OCI-LY3 (cell line): ENCODE measurements at regions not wholly inside any gene's neighbourhood (a gene's known extent, or its start where the extent isn't known, plus 50 kb on each side); places are given as distances from the start of the nearest gene placed in this dataset.

ENCODE experiments used
- H2AFZ ChIP-seq: fragments of 200-600, 300-600 bp; shearing (Covaris generic); 2 replicates; pipeline ENCODE4 v1.6.0; 2014; ENCODE audit warnings: antibody characterized with exemption, low read depth, low read length
- H3K27ac ChIP-seq: fragments of 200-600, 300-600 bp; sonication (generic); 2 replicates; pipeline ENCODE4 v1.5.1; 2014; ENCODE audit warnings: mild to moderate bottlenecking, low read length, moderate library complexity, mixed read lengths
- H3K27me3 ChIP-seq: fragments of 200-600, 300-600 bp; sonication (generic); 2 replicates; pipeline ENCODE4 v1.6.1; 2014; ENCODE audit warnings: low read depth, low read length, mixed read lengths
- H3K36me3 ChIP-seq: fragments of 200-600, 300-600 bp; sonication (generic); replicated peaks from 2 replicates; pipeline ENCODE3; 2014; ENCODE audit warnings: low read depth, low read length, mixed read lengths
- H3K4me1 ChIP-seq: fragments of 300-600, 200-600 bp; sonication (generic); 2 replicates; pipeline ENCODE4 v1.6.1; 2014; ENCODE audit warnings: low read length, mixed read lengths
- H3K4me2 ChIP-seq: fragments of 200-600, 300-600 bp; sonication (generic); 2 replicates; pipeline ENCODE4 v1.6.1; 2014; ENCODE audit warnings: low read length, mixed read lengths
- H3K4me3 ChIP-seq: fragments of 300-600, 200-600 bp; sonication (generic); 2 replicates; pipeline ENCODE4 v1.5.1; 2014; ENCODE audit warnings: antibody characterized with exemption, mild to moderate bottlenecking, low read length, moderate library complexity
- H3K79me2 ChIP-seq: fragments of 300-600, 200-600 bp; shearing (Covaris generic); 2 replicates; pipeline ENCODE4 v1.6.1; 2014; ENCODE audit warnings: mild to moderate bottlenecking, low read length, mixed read lengths
- H3K9ac ChIP-seq: fragments of 300-600, 200-600 bp; shearing (Covaris generic); 2 replicates; pipeline ENCODE4 v1.6.0; 2014; ENCODE audit warnings: mild to moderate bottlenecking, low read length, moderate library complexity
- H3K9me3 ChIP-seq: fragments of 200-600, 300-600 bp; shearing (Covaris generic); 2 replicates; pipeline ENCODE4 v1.6.1; 2014; ENCODE audit warnings: low read length, mixed read lengths; ENCODE audit not compliant: insufficient read depth
- H4K20me1 ChIP-seq: fragments of 200-600, 300-600 bp; sonication (generic); 2 replicates; pipeline ENCODE4 v1.6.1; 2016; ENCODE audit warnings: low read length, mixed read lengths; ENCODE audit not compliant: insufficient read depth
- EZH2phosphoT487 ChIP-seq: fragments of 200-600 bp; shearing (Covaris generic); IDR thresholded peaks from 2 replicates; pipeline ENCODE4 v1.6.1; 2018; ENCODE audit warnings: antibody characterized with exemption, mixed run types, low read depth
- TF ChIP-seq, protein P1 (sequence below): fragments of 200-600, 300-600 bp; sonication (generic); IDR thresholded peaks from 2 replicates; pipeline ENCODE4 v1.5.1; 2014; ENCODE audit warnings: antibody characterized with exemption, low read length, low read depth

GRCh38 chr14:96987771-96988170 lies 190.6 kb downstream of the VRK1 start:
- no peaks in the 10 kb centered on the region for H4K20me1 ChIP-seq
- no peaks in the 10 kb centered on the region for H3K79me2 ChIP-seq
- no peaks in the 10 kb centered on the region for H3K27me3 ChIP-seq
- H3K4me2 ChIP-seq: no peak overlapping the region
- no peak overlapping the region for H2AFZ ChIP-seq
- H3K4me1 ChIP-seq: peaks cover 20% of the 10 kb centered on the region
- no peaks in the 10 kb centered on the region for H3K9me3 ChIP-seq
- no peak overlapping the region for H3K9ac ChIP-seq
- H3K36me3 ChIP-seq: peaks cover 3% of the 10 kb centered on the region
- no peak overlapping the region for H3K27ac ChIP-seq
- H3K4me3 ChIP-seq: no peak overlapping the region
- no peak for TF ChIP-seq EZH2phosphoT487
- TF ChIP-seq, protein P1, sequence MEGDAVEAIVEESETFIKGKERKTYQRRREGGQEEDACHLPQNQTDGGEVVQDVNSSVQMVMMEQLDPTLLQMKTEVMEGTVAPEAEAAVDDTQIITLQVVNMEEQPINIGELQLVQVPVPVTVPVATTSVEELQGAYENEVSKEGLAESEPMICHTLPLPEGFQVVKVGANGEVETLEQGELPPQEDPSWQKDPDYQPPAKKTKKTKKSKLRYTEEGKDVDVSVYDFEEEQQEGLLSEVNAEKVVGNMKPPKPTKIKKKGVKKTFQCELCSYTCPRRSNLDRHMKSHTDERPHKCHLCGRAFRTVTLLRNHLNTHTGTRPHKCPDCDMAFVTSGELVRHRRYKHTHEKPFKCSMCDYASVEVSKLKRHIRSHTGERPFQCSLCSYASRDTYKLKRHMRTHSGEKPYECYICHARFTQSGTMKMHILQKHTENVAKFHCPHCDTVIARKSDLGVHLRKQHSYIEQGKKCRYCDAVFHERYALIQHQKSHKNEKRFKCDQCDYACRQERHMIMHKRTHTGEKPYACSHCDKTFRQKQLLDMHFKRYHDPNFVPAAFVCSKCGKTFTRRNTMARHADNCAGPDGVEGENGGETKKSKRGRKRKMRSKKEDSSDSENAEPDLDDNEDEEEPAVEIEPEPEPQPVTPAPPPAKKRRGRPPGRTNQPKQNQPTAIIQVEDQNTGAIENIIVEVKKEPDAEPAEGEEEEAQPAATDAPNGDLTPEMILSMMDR: no peak

GRCh38 chr14:96989306-96989705 lies 192.1 kb downstream of the VRK1 start:
- Histone ChIP-seq H2AFZ (no peak overlapping the region), H3K36me3 (peaks cover 3% of the 10 kb centered on the region), H3K9me3 (no peaks in the 10 kb centered on the region), H3K79me2 (no peaks in the 10 kb centered on the region), H3K4me2 (no peak overlapping the region), H4K20me1 (no peaks in the 10 kb centered on the region), H3K4me1 (peaks cover 20% of the 10 kb centered on the region), H3K4me3 (no peak overlapping the region), H3K27ac (no peak overlapping the region), H3K27me3 (no peaks in the 10 kb centered on the region), H3K9ac (no peak overlapping the region)
- TF ChIP-seq EZH2phosphoT487: no peak
- TF ChIP-seq, protein P1: no peak

- H3K4me3 ChIP-seq: no peak overlapping the region
These were observed 194.0 kb downstream of the VRK1 start for GRCh38 chr14:96991226-96991625.

GRCh38 chr14:96994999-96995398 lies 197.8 kb downstream of the VRK1 start:
- Histone ChIP-seq H3K27ac (no peak overlapping the region), H3K4me3 (no peak overlapping the region), H3K9me3 (no peaks in the 10 kb centered on the region), H3K79me2 (no peaks in the 10 kb centered on the region), H3K9ac (no peak overlapping the region), H3K4me1 (no peaks in the 10 kb centered on the region), H3K4me2 (no peak overlapping the region), H2AFZ (no peak overlapping the region), H4K20me1 (no peaks in the 10 kb centered on the region), H3K36me3 (peaks cover 3% of the 10 kb centered on the region), H3K27me3 (no peaks in the 10 kb centered on the region)
- no peak for TF ChIP-seq EZH2phosphoT487
- TF ChIP-seq, protein P1: no peak

More at GRCh38 chr14:96991226-96991625, 194.0 kb downstream of the VRK1 start:
- no peak overlapping the region for H2AFZ ChIP-seq
- H3K79me2 ChIP-seq: no peaks in the 10 kb centered on the region
- H4K20me1 ChIP-seq: no peaks in the 10 kb centered on the region
- no peak for TF ChIP-seq EZH2phosphoT487
- TF ChIP-seq, protein P1: no peak
- H3K4me1 ChIP-seq: peaks cover 19% of the 10 kb centered on the region
- no peaks in the 10 kb centered on the region for H3K9me3 ChIP-seq
- no peak overlapping the region for H3K27ac ChIP-seq
- no peak overlapping the region for H3K4me2 ChIP-seq
- no peaks in the 10 kb centered on the region for H3K27me3 ChIP-seq
- no peak overlapping the region for H3K9ac ChIP-seq
- peaks cover 3% of the 10 kb centered on the region for H3K36me3 ChIP-seq
